Iris pigment epithelial cell (primary cell): ENCODE measurements at regions not wholly inside any gene's neighbourhood (a gene's known extent, or its start where the extent isn't known, plus 50 kb on each side); places are given as distances from the start of the nearest gene placed in this dataset.
"Not testable (repeated sequence)": the region's sequence is repeated elsewhere in the genome, so short reads cannot be mapped to it uniquely, and the experiment has no call there.

ENCODE experiments used
- DNase-seq: peaks from one replicate; pipeline ENCODE4 v3.0.0-alpha.2; 2011; ENCODE audit warnings: low read depth

DNA sequence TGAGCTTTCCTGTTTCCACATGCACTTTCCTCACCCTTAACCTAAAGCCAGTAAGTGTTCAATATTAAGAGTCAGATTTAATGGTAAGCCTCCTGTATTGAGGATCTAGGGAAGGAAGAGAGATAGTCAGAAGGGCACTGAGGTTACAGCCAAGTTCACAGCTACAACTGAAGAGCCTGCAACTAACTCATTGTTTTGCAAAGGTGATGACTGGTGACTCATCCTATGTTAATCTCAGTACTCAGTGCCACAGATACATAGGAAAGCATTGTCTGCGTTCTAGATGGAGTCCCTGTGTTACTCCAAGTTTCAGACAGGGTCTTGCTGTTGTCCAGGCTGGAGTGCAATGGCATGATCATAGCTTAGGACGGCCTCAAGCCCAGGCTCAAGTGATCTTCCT, 157.0 kb upstream of the RBM19 start:
- no peak for DNase-seq

- no peak for DNase-seq
Measured at GRCh38 chr12:114122016-114122415, 155.9 kb upstream of the RBM19 start.

- no peak for DNase-seq
Measured at GRCh38 chr12:114119316-114119715, 153.2 kb upstream of the RBM19 start.

DNA sequence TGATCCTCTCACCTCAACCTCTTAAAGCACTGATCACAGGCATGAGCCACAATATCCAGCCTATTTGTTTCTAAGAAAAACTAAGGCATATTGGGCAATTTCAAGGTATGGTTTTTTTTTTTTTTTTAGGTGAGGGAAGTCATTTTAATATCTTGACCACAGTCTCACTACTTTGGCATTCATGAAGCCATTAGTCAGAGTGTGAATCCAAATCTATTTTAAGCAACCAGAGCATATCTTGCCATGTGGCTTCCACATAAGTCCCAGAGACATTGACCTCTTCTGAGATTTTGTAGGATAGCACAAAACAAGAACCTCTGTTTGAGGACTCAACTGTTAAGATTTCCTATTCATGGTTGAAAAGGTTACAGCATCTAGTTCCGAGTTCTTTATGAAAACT, 130.3 kb upstream of the RBM19 start:
- DNase-seq = no peak

GRCh38 chr12:114093520-114093919, 127.4 kb upstream of the RBM19 start:
- no peak for DNase-seq

DNA sequence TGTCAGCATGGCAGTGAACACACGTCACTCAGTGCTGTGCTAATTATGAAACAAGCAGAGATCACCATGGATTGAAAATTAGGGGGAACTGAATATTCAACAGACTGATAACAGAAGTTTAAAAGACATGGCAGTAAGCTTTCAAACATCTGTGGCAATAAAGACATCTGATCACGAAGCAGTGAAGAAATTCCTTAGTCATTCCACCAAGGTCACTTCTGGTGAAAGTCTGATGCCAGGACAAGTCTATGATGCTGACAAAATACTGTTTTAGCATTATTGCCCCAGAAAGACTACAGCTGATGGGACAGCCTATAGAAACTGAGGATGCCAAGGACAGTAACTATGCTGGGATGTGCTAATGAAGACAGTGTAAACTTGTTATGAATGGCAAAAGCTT, 126.9 kb upstream of the RBM19 start:
- DNase-seq = no peak

DNA sequence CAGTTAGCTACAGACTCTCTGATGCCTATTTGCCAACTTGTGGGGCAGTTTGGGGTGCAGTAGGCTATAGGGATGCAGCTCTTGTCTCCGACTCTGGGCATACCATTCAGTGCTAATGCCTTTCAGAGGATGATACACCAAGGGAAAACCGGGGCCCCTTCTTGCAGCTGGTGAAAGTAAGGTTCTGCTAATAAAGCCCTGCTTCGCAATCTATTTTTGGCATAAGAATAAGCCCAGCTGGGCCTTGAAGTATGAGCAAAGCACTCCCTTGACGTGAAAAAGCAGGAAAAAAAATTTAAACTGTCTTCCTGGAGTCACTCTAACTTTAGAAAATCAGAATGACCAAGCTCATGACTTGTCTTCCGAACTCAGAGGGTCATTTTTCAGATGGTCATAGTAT, 124.1 kb upstream of the RBM19 start:
- DNase-seq = no peak

- DNase-seq = no peak
Measured at GRCh38 chr12:114073076-114073475, 107.0 kb upstream of the RBM19 start.

- DNase-seq = no peak
Measured at GRCh38 chr12:114069507-114069906, 103.4 kb upstream of the RBM19 start.

GRCh38 chr12:114064497-114064896, 98.4 kb upstream of the RBM19 start:
- no peak for DNase-seq

GRCh38 chr12:114064034-114064433, 97.9 kb upstream of the RBM19 start:
- DNase-seq = not testable (repeated sequence)

DNA sequence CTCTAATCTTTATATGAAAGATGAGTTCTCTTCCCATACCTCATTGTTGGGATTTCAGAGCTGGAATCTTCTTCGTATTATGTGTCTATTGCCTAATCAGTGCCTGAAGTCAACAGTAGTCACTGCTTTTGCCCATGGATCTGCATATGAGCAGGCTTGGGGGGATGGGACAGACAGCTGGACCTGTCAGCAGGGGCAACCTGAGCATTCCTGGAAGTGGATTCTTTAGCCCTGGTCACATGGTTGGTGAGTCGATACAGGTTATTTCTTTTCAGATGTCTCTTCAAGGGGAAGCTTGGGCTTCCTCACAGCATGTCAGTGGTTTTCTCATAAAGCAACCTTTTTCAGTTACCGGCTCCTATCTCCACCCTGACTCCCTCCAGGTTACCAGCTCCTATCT, 97.3 kb upstream of the RBM19 start:
- no peak for DNase-seq

- DNase-seq = not testable (repeated sequence)
Measured at GRCh38 chr12:114056351-114056750, 90.2 kb upstream of the RBM19 start.

DNA sequence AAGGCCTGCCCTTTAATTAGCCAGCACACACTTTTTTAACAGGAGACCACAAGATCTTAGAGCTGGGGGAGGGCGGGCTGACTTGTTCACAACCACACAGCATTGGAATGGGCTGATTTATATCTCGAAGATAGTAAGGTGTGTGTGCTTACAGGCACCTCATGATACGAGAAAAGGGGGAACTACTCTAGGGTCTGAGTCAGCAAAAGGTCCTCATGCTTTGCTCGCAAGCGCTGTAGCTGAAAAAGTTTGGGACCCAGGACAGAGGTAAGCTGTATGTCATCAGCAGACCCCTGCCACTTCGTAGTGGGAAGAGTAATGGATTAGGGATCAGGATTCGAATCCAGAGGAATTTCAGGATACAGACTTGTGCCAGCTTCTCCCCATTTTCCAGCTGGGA, 88.9 kb upstream of the RBM19 start:
- no peak for DNase-seq

DNA sequence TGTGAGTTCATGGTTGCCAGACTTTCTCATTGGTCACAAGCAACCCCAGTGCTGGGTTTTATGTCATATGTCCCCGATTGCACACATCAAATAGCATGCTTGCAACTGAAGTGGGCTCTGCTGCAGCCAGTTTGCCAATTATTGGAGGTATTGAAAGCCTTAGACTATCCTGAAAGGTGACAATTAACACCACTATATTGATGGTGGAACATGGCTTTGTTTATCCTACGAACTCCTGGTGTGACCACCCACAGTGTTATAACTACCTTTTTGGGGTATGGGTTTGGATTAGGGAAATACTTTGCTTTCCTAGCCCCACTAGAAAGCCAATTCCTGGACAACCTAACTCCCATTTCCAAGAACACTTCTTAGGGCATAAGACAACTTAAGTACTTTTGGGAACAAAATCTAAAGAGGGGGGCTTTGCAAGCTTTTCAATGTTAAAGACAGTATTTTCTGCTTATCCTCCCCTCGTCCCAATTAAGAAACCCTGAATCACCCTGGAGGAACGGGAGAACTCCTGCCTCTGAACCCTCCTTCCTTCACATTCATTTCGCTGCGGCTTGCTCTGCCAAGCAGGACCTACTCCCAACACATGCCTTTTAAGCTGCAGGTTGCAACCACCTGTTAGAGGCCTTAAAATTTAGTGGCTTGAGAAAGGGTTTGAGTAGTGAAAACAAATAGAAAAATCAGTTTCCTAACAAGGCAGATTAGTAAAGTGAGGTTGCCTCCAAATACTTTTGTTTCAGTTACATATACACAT, 80.3 kb upstream of the RBM19 start:
- DNase-seq = no peak

- DNase-seq = no peak
Measured at GRCh38 chr12:114045349-114045748, 79.2 kb upstream of the RBM19 start.

- DNase-seq = no peak
Measured at GRCh38 chr12:114041590-114041989, 75.5 kb upstream of the RBM19 start.

GRCh38 chr12:114041136-114041535, 75.0 kb upstream of the RBM19 start:
- no peak for DNase-seq

DNA sequence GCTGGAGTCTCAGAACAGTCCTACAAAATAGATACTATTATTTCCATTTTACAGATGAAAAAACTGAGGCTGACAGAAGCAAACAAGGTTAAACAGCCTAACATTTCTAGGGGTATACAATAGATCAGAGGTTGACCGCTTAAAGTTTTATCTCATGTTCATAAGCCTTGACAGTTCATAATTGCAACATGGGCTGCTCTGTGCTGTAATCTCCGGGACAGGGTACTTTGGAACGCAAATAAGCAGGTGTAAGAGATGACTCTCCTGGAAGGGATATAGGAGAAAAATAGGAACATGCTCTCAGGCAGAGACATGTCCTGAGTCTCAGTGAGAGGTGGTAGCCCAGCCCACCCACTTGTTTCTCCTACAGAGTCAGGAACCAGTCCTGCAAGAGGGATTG, 72.8 kb upstream of the RBM19 start:
- DNase-seq = no peak

DNA sequence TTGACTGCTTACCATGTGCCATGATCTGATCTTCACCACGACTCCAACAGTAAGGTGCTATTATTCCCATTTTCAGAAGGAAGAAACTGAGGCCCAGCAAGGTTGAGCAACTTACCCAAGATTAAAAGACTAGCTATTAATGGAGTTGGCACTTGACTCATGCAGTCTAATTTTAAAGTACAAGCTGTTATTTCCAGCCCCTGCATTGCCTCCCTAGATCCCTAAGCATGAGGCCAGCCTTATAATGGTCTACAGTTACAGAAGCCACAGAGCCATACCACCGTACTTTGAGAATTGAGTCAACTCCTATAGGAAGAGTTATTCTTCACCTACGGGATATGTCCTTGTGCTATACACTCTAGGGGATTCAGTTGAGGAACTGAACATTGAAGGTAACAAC, 66.7 kb upstream of the RBM19 start:
- no peak for DNase-seq

- DNase-seq = no peak
Measured at GRCh38 chr12:114030451-114030850, 64.3 kb upstream of the RBM19 start.

- DNase-seq = no peak
Measured at GRCh38 chr12:114026805-114027204, 60.7 kb upstream of the RBM19 start.

- DNase-seq = no peak
Measured at GRCh38 chr12:114025935-114026334, 59.8 kb upstream of the RBM19 start.

GRCh38 chr12:114022081-114022480, 56.0 kb upstream of the RBM19 start:
- not testable (repeated sequence) for DNase-seq
